ENCODE measurements at regions not wholly inside any gene's neighbourhood (a gene's known extent, or its start where the extent isn't known, plus 50 kb on each side); places are given as distances from the start of the nearest gene placed in this dataset.

GRCh38 chr9:89554307-89555035, 50.3 kb upstream of the GADD45G start:
- no peak for TF ChIP-seq Cebpa-rat (IDR thresholded peaks at IDR 0.05)
- peaks cover 40 to 60% (median 52%) of the 10 kb centered on the region in 10 experiments for H3K4me1 ChIP-seq
- H4K20me1 ChIP-seq: 0 out of 22 replicates have a peak, but pooled peaks cover 0 to 5% (median 0%) of the 10 kb centered on the region in 11 experiments
- H3K36me3 ChIP-seq: no peaks in the 10 kb centered on the region
- no peaks in the 10 kb centered on the region for H3K9me3 ChIP-seq (replicated peaks in 1 of 11)
- 0 out of 22 replicates have a peak, but pooled peaks cover 0 to 4% (median 0%) of the 10 kb centered on the region in 11 experiments for H3K27me3 ChIP-seq
- H3K27ac ChIP-seq: no peak overlapping the region
- H3K9ac ChIP-seq: peak overlapping the region in 1 of 11 experiments; percentile 9; a peak in 1 of 22 replicates
- peak overlapping the region; percentile 76 to 94 (median 84) for H3K4me2 ChIP-seq
- no peak overlapping the region for H3K4me3 ChIP-seq

GRCh38 chr9:89553451-89554010, 51.3 kb upstream of the GADD45G start:
- Histone ChIP-seq H3K27ac (no peak overlapping the region), H4K20me1 (0 out of 22 replicates have a peak, but pooled peaks cover 0 to 5% (median 0%) of the 10 kb centered on the region in 11 experiments), H3K4me1 (peaks cover 44 to 68% (median 53%) of the 10 kb centered on the region in 10 experiments), H3K4me3 (no peak overlapping the region), H3K36me3 (no peaks in the 10 kb centered on the region), H3K27me3 (0 out of 22 replicates have a peak, but pooled peaks cover 0 to 4% (median 0%) of the 10 kb centered on the region in 11 experiments), H3K9ac (no peak overlapping the region), H3K4me2 (peak overlapping the region in 6 of 11 experiments; percentile 2 to 94 (median 88); a peak in 6 of 22 replicates), H3K9me3 (replicated peaks in 1 of 11) (no peaks in the 10 kb centered on the region)
- no peak for TF ChIP-seq Cebpa-rat (IDR thresholded peaks at IDR 0.05)

- Histone ChIP-seq H3K9ac (no peak overlapping the region), H3K9me3 (replicated peaks in 1 of 11) (peaks cover 17 to 25% (median 22%) of the 10 kb centered on the region in 11 experiments), H3K27ac (no peak overlapping the region), H3K4me2 (peak overlapping the region in 3 of 11 experiments; percentile 3 to 65 (median 7); a peak in 4 of 22 replicates), H3K27me3 (no peaks in the 10 kb centered on the region), H3K4me3 (no peak overlapping the region), H3K4me1 (peaks cover 20 to 42% (median 28%) of the 10 kb centered on the region in 10 experiments), H4K20me1 (0 out of 22 replicates have a peak, but pooled peaks cover 0 to under 1% (median 0%) of the 10 kb centered on the region in 11 experiments), H3K36me3 (no peaks in the 10 kb centered on the region)
- no peak for TF ChIP-seq Cebpa-rat (IDR thresholded peaks at IDR 0.05)
Measured at GRCh38 chr9:89550346-89550927, 52.5 kb upstream of the SEMA4D start.

GRCh38 chr9:89549031-89549644, 51.2 kb upstream of the SEMA4D start:
- Histone ChIP-seq H3K9me3 (replicated peaks in 1 of 11) (peaks cover 23 to 31% (median 28%) of the 10 kb centered on the region in 11 experiments), H3K36me3 (no peaks in the 10 kb centered on the region), H3K4me2 (0 out of 22 replicates have a peak overlapping the region, but pooled peaks of 1 of the 11 experiments have one; percentile 17), H4K20me1 (no peaks in the 10 kb centered on the region), H3K27me3 (no peaks in the 10 kb centered on the region), H3K4me3 (no peak overlapping the region), H3K27ac (no peak overlapping the region), H3K9ac (no peak overlapping the region), H3K4me1 (peaks cover 11 to 29% (median 19%) of the 10 kb centered on the region in 10 experiments)
- no peak for TF ChIP-seq Cebpa-rat (IDR thresholded peaks at IDR 0.05)

GRCh38 chr9:89548071-89548638, 50.2 kb upstream of the SEMA4D start:
- H3K4me2 ChIP-seq: peak overlapping the region in 2 of 11 experiments; percentile 4 to 17; a peak in 1 of 22 replicates
- no peak overlapping the region for H3K4me3 ChIP-seq
- H4K20me1 ChIP-seq: no peaks in the 10 kb centered on the region
- H3K4me1 ChIP-seq: peaks cover 13 to 26% (median 21%) of the 10 kb centered on the region in 10 experiments
- no peak overlapping the region for H3K9ac ChIP-seq
- no peak for TF ChIP-seq Cebpa-rat (IDR thresholded peaks at IDR 0.05)
- peaks cover 0 to 4% (median 0%) of the 10 kb centered on the region in 11 experiments; a peak in 2 of 22 replicates for H3K27me3 ChIP-seq
- no peak overlapping the region for H3K27ac ChIP-seq
- peaks cover 23 to 31% (median 28%) of the 10 kb centered on the region in 11 experiments for H3K9me3 ChIP-seq (replicated peaks in 1 of 11)
- H3K36me3 ChIP-seq: no peaks in the 10 kb centered on the region

All from BLaER1 treated with 17β-estradiol and CSF1 and Interleukin-3, amounts not matched to agents 10 nM and 100 nM (cell line).